Activated CD4-positive, alpha-beta T cell treated with anti-CD3 and anti-CD28 coated beads, Interleukin-2, amount 50 U/mL, for 16 hours (primary cell): ENCODE measurements at regions not wholly inside any gene's neighbourhood (a gene's known extent, or its start where the extent isn't known, plus 50 kb on each side); places are given as distances from the start of the nearest gene placed in this dataset.
A peak's percentile ranks its signal among the peaks of the same experiment; 100 is the strongest.

ENCODE experiments used
- DNase-seq: peaks from one replicate; pipeline ENCODE4 v3.0.0-alpha.2; 2020

GRCh38 chr1:239539812-239540211 lies 153.4 kb downstream of the CHRM3 start:
- no peak for DNase-seq

- DNase-seq: no peak
Measured at GRCh38 chr1:239543873-239544272, 157.5 kb downstream of the CHRM3 start.

- DNase-seq: no peak
Measured at GRCh38 chr1:239545466-239545865, 159.1 kb downstream of the CHRM3 start.

- DNase-seq: peak; percentile 38
Measured at GRCh38 chr1:239547987-239548386, 161.6 kb downstream of the CHRM3 start.

GRCh38 chr1:239550178-239550577 lies 163.8 kb downstream of the CHRM3 start:
- DNase-seq: no peak

- DNase-seq: no peak
Measured at GRCh38 chr1:239555350-239555749, 169.0 kb downstream of the CHRM3 start.

- DNase-seq: no peak
Measured at GRCh38 chr1:239558559-239558958, 172.2 kb downstream of the CHRM3 start.

- DNase-seq: no peak
Measured at GRCh38 chr1:239558991-239559390, 172.6 kb downstream of the CHRM3 start.

GRCh38 chr1:239560921-239561320 lies 174.6 kb downstream of the CHRM3 start:
- no peak for DNase-seq

GRCh38 chr1:239562095-239562494 lies 175.7 kb downstream of the CHRM3 start:
- DNase-seq: no peak

GRCh38 chr1:239563681-239564080 lies 177.3 kb downstream of the CHRM3 start:
- no peak for DNase-seq

- no peak for DNase-seq
Measured at GRCh38 chr1:239566074-239566473, 179.7 kb downstream of the CHRM3 start.

- DNase-seq: no peak
Measured at GRCh38 chr1:239570878-239571277, 184.5 kb downstream of the CHRM3 start.

GRCh38 chr1:239572183-239572582 lies 185.8 kb downstream of the CHRM3 start:
- DNase-seq: peak; percentile 9

GRCh38 chr1:239574112-239574511 lies 187.7 kb downstream of the CHRM3 start:
- no peak for DNase-seq

GRCh38 chr1:239575113-239575512 lies 188.7 kb downstream of the CHRM3 start:
- peak; percentile 19 for DNase-seq

GRCh38 chr1:239583536-239583935 lies 197.2 kb downstream of the CHRM3 start:
- DNase-seq: no peak

GRCh38 chr1:239586128-239586527 lies 199.8 kb downstream of the CHRM3 start:
- DNase-seq: no peak

- peak; percentile 51 for DNase-seq
Measured at GRCh38 chr1:239587066-239587465, 200.7 kb downstream of the CHRM3 start.

GRCh38 chr1:239587574-239588369 lies 201.4 kb downstream of the CHRM3 start:
- no peak for DNase-seq

GRCh38 chr1:239590556-239590955 lies 204.2 kb downstream of the CHRM3 start:
- no peak for DNase-seq

- DNase-seq: no peak
Measured at GRCh38 chr1:239593527-239593926, 207.2 kb downstream of the CHRM3 start.

- no peak for DNase-seq
Measured at GRCh38 chr1:239600588-239600987, 214.2 kb downstream of the CHRM3 start.

GRCh38 chr1:239601108-239601507 lies 214.7 kb downstream of the CHRM3 start:
- no peak for DNase-seq

GRCh38 chr1:239603530-239603929 lies 217.2 kb downstream of the CHRM3 start:
- DNase-seq: no peak
